Thoracic aorta (tissue), 2 donors: ENCODE measurements at regions not wholly inside any gene's neighbourhood (a gene's known extent, or its start where the extent isn't known, plus 50 kb on each side); places are given as distances from the start of the nearest gene placed in this dataset.

ENCODE experiments used
- ATAC-seq: fragments of 150-250 bp; one replicate; pipeline ENCODE4 v1.8.0; 2017; ENCODE audit warnings: low read depth; ENCODE audit not compliant: insufficient number of reproducible peaks, low FRiP score
- DNase-seq: peaks from one replicate; pipeline ENCODE4 v3.0.0-alpha.2; 2020; ENCODE audit warnings: low spot score
- H3K27ac ChIP-seq, 2 donors: fragments of 200-600 bp; sonication (generic); 1 replicate in 1 of 2; 2 replicates in 1 of 2; pipeline ENCODE4 v1.5.1; 2016; ENCODE audit warnings: mild to moderate bottlenecking in 2 of 2, moderate library complexity in 2 of 2
- H3K27me3 ChIP-seq: fragments of 200-600 bp; sonication (generic); replicated peaks from 2 replicates; pipeline ENCODE4 v1.6.0; 2016; ENCODE audit warnings: mild to moderate bottlenecking; ENCODE audit not compliant: insufficient read depth
- H3K36me3 ChIP-seq: fragments of 200-600 bp; sonication (generic); one replicate; pipeline ENCODE4 v1.5.1; 2016
- H3K4me1 ChIP-seq, 2 donors: fragments of 200-600 bp; sonication (generic); 1 replicate in 1 of 2; 2 replicates in 1 of 2; pipeline versions ENCODE4 v1.5.1 to v1.6.0; 2016; ENCODE audit warnings: low read depth in 2 of 2, mild to moderate bottlenecking in 1 of 2; ENCODE audit not compliant: control insufficient read depth in 1 of 2
- H3K4me3 ChIP-seq: fragments of 200-600 bp; sonication (generic); 2 replicates; pipeline ENCODE4 v1.5.1; 2016; ENCODE audit warnings: mild to moderate bottlenecking
- H3K9me3 ChIP-seq: fragments of 200-600 bp; sonication (generic); 2 replicates; pipeline ENCODE4 v1.5.1; 2016
- TF ChIP-seq, protein P1 (sequence below): fragments of 200-600 bp; sonication (generic); IDR thresholded peaks from one replicate; pipeline ENCODE4 v1.5.1; 2019; ENCODE audit warnings: antibody characterized with exemption

GRCh38 chr5:68476854-68477253 lies 261.3 kb downstream of the PIK3R1 start:
- Histone ChIP-seq H3K36me3 (no peaks in the 10 kb centered on the region), H3K9me3 (no peaks in the 10 kb centered on the region), H3K4me1 (peaks cover 8 to 30% of the 10 kb centered on the region in 2 donors), H3K27me3 (no peaks in the 10 kb centered on the region), H3K27ac (no peak overlapping the region), H3K4me3 (no peak overlapping the region)
- TF ChIP-seq, protein P1, sequence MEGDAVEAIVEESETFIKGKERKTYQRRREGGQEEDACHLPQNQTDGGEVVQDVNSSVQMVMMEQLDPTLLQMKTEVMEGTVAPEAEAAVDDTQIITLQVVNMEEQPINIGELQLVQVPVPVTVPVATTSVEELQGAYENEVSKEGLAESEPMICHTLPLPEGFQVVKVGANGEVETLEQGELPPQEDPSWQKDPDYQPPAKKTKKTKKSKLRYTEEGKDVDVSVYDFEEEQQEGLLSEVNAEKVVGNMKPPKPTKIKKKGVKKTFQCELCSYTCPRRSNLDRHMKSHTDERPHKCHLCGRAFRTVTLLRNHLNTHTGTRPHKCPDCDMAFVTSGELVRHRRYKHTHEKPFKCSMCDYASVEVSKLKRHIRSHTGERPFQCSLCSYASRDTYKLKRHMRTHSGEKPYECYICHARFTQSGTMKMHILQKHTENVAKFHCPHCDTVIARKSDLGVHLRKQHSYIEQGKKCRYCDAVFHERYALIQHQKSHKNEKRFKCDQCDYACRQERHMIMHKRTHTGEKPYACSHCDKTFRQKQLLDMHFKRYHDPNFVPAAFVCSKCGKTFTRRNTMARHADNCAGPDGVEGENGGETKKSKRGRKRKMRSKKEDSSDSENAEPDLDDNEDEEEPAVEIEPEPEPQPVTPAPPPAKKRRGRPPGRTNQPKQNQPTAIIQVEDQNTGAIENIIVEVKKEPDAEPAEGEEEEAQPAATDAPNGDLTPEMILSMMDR = no peak
- DNase-seq (no peak), ATAC-seq (no peak)

GRCh38 chr5:68478301-68479095 lies 262.9 kb downstream of the PIK3R1 start:
- no peak for ATAC-seq
- Histone ChIP-seq H3K27me3 (no peaks in the 10 kb centered on the region), H3K27ac (peak overlapping the region; percentile 15 to 38), H3K36me3 (no peaks in the 10 kb centered on the region), H3K4me3 (no peak overlapping the region), H3K4me1 (peaks cover 8 to 30% of the 10 kb centered on the region in 2 donors), H3K9me3 (no peaks in the 10 kb centered on the region)
- TF ChIP-seq, protein P1 = no peak
- DNase-seq = no peak

- H3K27me3 ChIP-seq = no peaks in the 10 kb centered on the region
- no peak for ATAC-seq
- TF ChIP-seq, protein P1 = no peak
- no peaks in the 10 kb centered on the region for H3K36me3 ChIP-seq
- no peaks in the 10 kb centered on the region for H3K9me3 ChIP-seq
- peak overlapping the region in 1 of 2 donors; percentile 15 for H3K27ac ChIP-seq
- no peak for DNase-seq
- H3K4me1 ChIP-seq = peaks cover 8 to 30% of the 10 kb centered on the region in 2 donors
- no peak overlapping the region for H3K4me3 ChIP-seq
These were observed 264.0 kb downstream of the PIK3R1 start for GRCh38 chr5:68479524-68479923.

- TF ChIP-seq, protein P1 = no peak
- ATAC-seq = no peak
These were observed 264.9 kb downstream of the PIK3R1 start for GRCh38 chr5:68480335-68480940.

DNA sequence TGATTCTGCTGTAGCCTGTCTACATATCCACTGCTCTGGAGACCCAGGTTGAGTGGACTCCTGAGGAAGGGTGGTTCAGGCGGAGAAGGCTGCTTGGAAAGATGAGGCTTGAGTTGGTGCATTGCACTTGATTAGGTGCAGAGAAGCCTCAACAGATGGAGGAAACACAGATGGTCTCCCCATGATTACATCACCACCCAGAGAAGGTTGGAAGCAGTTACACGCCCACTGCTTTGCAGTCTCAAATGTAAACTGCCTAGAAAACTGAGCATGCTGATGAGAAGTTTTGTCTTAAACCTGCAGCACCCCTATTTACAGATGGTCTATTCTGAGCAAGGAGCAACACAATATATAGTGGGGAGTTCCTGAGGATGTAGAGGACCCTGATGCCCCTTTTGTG lies 266.6 kb downstream of the PIK3R1 start:
- ATAC-seq (no peak), DNase-seq (no peak)
- Histone ChIP-seq H3K9me3 (no peaks in the 10 kb centered on the region), H3K4me1 (peaks cover 8 to 30% of the 10 kb centered on the region in 2 donors), H3K27me3 (no peaks in the 10 kb centered on the region), H3K27ac (no peak overlapping the region), H3K36me3 (no peaks in the 10 kb centered on the region), H3K4me3 (no peak overlapping the region)
- TF ChIP-seq, protein P1 = no peak

More at GRCh38 chr5:68480335-68480940, 264.9 kb downstream of the PIK3R1 start:
- Histone ChIP-seq H3K4me1 (peaks cover 8 to 30% of the 10 kb centered on the region in 2 donors), H3K27ac (peak overlapping the region; percentile 19 to 29), H3K27me3 (no peaks in the 10 kb centered on the region), H3K9me3 (no peaks in the 10 kb centered on the region), H3K36me3 (no peaks in the 10 kb centered on the region), H3K4me3 (no peak overlapping the region)
- no peak for DNase-seq
